Ascending aorta (tissue), 2 donors: ENCODE measurements at regions not wholly inside any gene's neighbourhood (a gene's known extent, or its start where the extent isn't known, plus 50 kb on each side); places are given as distances from the start of the nearest gene placed in this dataset.

Experiments used
- DNase-seq, 2 donors: peaks; one replicate each; pipeline ENCODE4 v3.0.0-alpha.2; 2019; ENCODE audit warnings: low spot score in 2 of 2
- H3K27ac ChIP-seq, 2 donors: fragments of 200-600 bp; sonication (generic); one replicate each; pipeline ENCODE4 v1.5.1; 2016 to 2017; ENCODE audit warnings: mild to moderate bottlenecking in 1 of 2
- H3K27me3 ChIP-seq: fragments of 200-600 bp; sonication (generic); one replicate; pipeline ENCODE4 v1.5.1; 2017
- H3K36me3 ChIP-seq, 2 donors: fragments of 200-600 bp; sonication (generic); one replicate each; pipeline ENCODE4 v1.5.1; 2016
- H3K4me1 ChIP-seq, 2 donors: fragments of 200-600 bp; sonication (generic); one replicate each; pipeline ENCODE4 v1.5.1; 2016 to 2017; ENCODE audit warnings: mild to moderate bottlenecking in 1 of 2
- H3K4me3 ChIP-seq, 2 donors: fragments of 200-600 bp; sonication (generic); one replicate each; pipeline ENCODE4 v1.5.1; 2016 to 2017; ENCODE audit warnings: mild to moderate bottlenecking in 1 of 2
- H3K9me3 ChIP-seq, 2 donors: fragments of 200-600 bp; sonication (generic); one replicate each; pipeline ENCODE4 v1.5.1; 2016
- intact Hi-C: fragments of 100-400 bp; cut with DNase I; formaldehyde crosslinking; loops from one replicate; pipeline ENCODE4 v1.15.1; 2023
- TF ChIP-seq, protein P1 (sequence below), 3 experiments: fragments of 200-600 bp in 2 of 3; fragments of 450-650 bp in 1 of 3; sonication (generic) in 2 of 3; IDR thresholded peaks; one replicate each; pipeline ENCODE4 v1.5.1; 2016 to 2019; ENCODE audit warnings: antibody characterized with exemption in 3 of 3, mild to moderate bottlenecking in 1 of 3, moderate library complexity in 1 of 3

DNA sequence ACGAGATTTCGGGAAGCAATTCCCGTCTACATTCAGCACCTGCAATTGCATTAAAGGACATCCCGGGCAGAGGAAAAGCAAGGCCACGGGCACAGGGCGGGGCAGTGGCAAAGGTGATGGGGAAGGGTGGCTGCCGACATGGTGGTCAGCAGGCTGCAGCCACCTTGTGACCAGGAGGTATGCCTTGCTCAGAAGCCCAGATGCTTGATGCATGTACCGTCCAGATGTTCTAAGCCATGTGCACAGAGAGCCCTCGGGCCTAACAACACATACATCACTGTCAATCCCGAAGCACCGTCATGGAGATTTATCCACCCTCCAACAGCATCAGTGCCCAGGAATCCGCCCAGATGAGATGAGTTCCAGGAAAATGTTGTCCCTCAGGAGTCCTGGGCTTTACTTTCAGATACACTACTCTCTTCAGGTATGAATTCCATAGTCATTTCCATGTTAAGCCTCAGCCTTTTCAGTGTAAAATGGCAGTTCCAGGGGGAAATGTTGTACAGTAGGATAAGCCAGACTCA is 77.8 kb upstream of the FRMD1 start:
- TF ChIP-seq, protein P1, sequence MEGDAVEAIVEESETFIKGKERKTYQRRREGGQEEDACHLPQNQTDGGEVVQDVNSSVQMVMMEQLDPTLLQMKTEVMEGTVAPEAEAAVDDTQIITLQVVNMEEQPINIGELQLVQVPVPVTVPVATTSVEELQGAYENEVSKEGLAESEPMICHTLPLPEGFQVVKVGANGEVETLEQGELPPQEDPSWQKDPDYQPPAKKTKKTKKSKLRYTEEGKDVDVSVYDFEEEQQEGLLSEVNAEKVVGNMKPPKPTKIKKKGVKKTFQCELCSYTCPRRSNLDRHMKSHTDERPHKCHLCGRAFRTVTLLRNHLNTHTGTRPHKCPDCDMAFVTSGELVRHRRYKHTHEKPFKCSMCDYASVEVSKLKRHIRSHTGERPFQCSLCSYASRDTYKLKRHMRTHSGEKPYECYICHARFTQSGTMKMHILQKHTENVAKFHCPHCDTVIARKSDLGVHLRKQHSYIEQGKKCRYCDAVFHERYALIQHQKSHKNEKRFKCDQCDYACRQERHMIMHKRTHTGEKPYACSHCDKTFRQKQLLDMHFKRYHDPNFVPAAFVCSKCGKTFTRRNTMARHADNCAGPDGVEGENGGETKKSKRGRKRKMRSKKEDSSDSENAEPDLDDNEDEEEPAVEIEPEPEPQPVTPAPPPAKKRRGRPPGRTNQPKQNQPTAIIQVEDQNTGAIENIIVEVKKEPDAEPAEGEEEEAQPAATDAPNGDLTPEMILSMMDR (IDR thresholded peaks at IDR 0.05) = no peak
- no peak overlapping the region for H3K27ac ChIP-seq
- no peaks in the 10 kb centered on the region for H3K27me3 ChIP-seq
- H3K9me3 ChIP-seq = no peaks in the 10 kb centered on the region
- intact Hi-C loops = no loop called here
- no peak for DNase-seq
- no peaks in the 10 kb centered on the region for H3K36me3 ChIP-seq
- H3K4me1 ChIP-seq = no peaks in the 10 kb centered on the region
- no peak overlapping the region for H3K4me3 ChIP-seq

DNA sequence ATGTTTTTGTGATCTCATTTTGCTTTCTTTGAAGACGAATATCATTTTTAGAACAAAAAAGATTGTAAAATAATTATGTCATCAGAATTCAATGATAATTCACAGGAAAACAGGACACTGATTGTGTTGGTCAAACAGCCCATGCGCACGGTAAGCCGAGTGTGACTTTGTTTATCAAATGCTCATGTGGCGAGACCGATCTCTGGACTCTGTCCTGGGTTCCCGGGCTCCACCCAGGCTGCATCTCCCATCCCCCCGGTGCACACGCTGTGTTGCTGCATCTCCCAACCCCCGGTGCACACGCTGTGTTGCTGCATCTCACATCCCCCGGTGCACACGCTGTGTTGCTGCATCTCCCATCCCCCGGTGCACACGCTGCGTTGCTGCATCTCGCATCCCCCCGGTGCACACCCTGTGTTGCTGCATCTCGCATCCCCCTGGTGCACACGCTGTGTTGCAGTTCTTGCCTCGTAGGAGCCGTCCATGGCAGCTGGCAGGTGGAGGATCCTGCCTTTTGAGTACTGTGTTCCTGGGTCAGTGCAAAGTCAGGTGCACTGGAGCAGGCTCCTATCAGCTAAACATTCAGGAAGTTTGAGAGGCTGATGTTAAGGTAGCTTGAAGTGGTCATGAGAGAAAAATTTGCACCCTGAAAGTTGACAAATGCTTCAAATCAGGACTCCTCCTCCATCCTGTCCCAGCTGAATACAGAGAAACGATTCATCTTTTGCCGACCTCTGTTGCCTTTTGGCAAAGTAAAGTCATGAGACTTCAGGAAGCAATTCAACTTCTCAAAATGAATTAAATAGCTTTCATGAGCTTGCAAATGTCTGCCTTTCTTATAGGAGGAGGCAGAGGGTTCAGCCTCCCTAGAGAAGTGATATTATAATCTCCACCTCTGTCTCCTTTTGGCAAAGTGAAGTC is 77.1 kb upstream of the FRMD1 start:
- DNase-seq = no peak
- Histone ChIP-seq H3K9me3 (no peaks in the 10 kb centered on the region), H3K4me3 (no peak overlapping the region), H3K27me3 (no peaks in the 10 kb centered on the region), H3K27ac (no peak overlapping the region), H3K4me1 (no peaks in the 10 kb centered on the region), H3K36me3 (no peaks in the 10 kb centered on the region)
- TF ChIP-seq, protein P1 (IDR thresholded peaks at IDR 0.05) = no peak
- intact Hi-C loops = no loop called here

DNA sequence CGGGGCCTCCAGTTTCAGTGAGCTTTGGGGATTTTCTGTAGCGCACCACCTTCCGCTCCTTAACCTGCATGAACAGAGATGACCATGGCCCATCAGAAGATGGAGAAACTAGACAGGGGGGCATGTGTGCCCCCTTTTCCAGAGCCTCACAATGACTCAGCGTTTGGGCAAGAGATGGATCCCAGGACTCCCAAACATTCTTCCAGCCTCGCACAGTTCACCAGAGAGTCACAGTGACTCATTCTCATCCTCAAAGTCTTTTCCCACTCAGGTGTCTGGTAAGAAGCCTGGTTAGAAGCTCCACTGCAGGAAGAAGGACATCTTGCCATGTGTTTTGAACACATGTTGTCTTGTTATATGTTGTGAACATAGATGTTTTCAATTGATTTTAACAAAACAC is 76.2 kb upstream of the FRMD1 start:
- no peaks in the 10 kb centered on the region for H3K36me3 ChIP-seq
- TF ChIP-seq, protein P1 (IDR thresholded peaks at IDR 0.05) = no peak
- H3K4me1 ChIP-seq = no peaks in the 10 kb centered on the region
- intact Hi-C loops = no loop called here
- no peak overlapping the region for H3K27ac ChIP-seq
- no peaks in the 10 kb centered on the region for H3K9me3 ChIP-seq
- H3K27me3 ChIP-seq = no peaks in the 10 kb centered on the region
- H3K4me3 ChIP-seq = no peak overlapping the region
- no peak for DNase-seq

DNA sequence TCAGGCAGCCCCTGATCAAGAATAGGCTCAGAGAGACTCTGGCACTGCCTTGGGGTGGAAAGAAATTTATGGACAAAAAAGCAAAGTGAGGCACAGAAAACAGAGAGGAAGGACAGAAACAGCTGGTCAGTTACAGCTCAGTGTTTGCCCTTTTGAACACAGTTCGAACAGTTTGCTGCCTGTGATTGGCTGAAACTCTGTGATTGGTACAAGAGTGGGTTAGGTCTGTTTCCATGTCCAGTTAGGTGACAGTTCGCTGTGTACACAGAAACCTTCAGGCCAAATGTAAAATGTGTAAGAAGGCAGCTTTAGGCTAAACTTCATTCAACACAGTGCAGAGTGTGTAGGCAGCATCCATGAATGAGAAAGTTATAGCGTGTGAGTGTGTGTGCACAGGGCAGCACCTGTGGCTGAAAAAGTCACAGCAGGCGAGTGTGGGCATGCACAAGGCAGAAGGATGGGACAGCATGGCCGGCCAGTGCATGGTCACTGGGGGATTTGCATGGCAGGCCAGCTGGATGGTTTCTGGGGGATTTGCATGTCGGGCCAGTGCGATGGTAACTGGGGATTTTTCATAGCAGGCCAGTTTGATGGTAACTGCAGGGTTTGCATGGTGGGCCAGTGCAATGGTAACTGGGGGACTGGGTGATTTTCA is 75.4 kb upstream of the FRMD1 start:
- Histone ChIP-seq H3K9me3 (no peaks in the 10 kb centered on the region), H3K4me3 (no peak overlapping the region), H3K36me3 (no peaks in the 10 kb centered on the region), H3K4me1 (no peaks in the 10 kb centered on the region), H3K27me3 (no peaks in the 10 kb centered on the region), H3K27ac (no peak overlapping the region)
- no peak for DNase-seq
- intact Hi-C loops = no loop called here
- TF ChIP-seq, protein P1 (IDR thresholded peaks at IDR 0.05) = no peak

DNA sequence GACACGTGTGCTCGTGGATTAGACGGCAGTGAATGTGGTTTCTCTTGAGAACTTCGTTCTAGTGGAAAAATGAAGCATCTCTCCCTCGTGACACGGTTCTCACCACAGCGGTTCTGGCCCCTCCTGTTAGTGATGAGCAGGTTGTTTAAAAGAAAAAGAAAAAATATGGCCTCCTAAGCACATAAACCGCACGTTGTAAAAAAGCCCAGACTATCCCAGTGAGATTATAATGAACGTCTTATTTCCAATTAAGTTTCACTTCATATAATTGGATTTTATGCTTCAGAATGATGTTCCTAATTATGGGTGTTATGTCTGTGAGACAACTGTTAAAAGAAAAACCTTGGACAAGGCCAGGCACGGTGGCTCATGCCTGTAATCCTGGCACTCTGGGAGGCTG is 74.5 kb upstream of the FRMD1 start:
- Histone ChIP-seq H3K27ac (no peak overlapping the region), H3K27me3 (no peaks in the 10 kb centered on the region), H3K4me3 (no peak overlapping the region), H3K4me1 (no peaks in the 10 kb centered on the region), H3K9me3 (no peaks in the 10 kb centered on the region), H3K36me3 (no peaks in the 10 kb centered on the region)
- intact Hi-C loops = no loop called here
- DNase-seq = no peak
- TF ChIP-seq, protein P1 (IDR thresholded peaks at IDR 0.05) = no peak
